ENCODE measurements at regions not wholly inside any gene's neighbourhood (a gene's known extent, or its start where the extent isn't known, plus 50 kb on each side); places are given as distances from the start of the nearest gene placed in this dataset.
"Not testable (repeated sequence)": the region's sequence is repeated elsewhere in the genome, so short reads cannot be mapped to it uniquely, and the experiment has no call there.

GRCh38 chr2:208811885-208812284 is 405.3 kb downstream of the PTH2R start:
- not testable (repeated sequence) for DNase-seq

GRCh38 chr2:208819190-208819589 is 412.6 kb downstream of the PTH2R start:
- DNase-seq = no peak

GRCh38 chr2:208820014-208820688 is 413.6 kb downstream of the PTH2R start:
- peak; percentile 59 for DNase-seq

GRCh38 chr2:208827109-208827508 is 420.5 kb downstream of the PTH2R start:
- DNase-seq = no peak

- no peak for DNase-seq
Observed at GRCh38 chr2:208827549-208828221, 421.1 kb downstream of the PTH2R start.

DNA sequence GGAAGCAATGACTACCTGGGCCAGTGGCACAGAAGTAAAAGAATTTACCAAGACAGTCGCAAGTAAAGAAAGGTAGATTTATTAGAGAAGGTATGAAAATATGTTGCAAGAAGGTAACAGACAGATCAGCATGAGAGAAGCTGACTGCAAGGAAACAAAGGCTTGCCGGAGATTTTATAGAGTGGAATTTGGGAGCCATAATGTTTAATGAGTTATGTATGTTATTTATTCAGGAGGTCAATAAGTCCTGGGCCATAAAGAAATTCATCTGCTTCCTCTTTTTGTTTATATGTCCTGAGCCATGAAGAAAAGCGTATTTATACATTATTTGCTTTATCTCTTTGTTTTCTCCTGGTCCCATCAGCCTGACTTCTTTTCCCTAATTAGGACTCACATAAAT is 423.6 kb downstream of the PTH2R start:
- DNase-seq = no peak

- no peak for DNase-seq
Observed at GRCh38 chr2:208847651-208848050, 441.1 kb downstream of the PTH2R start.

GRCh38 chr2:208854717-208855116 is 448.1 kb downstream of the PTH2R start:
- no peak for DNase-seq

DNA sequence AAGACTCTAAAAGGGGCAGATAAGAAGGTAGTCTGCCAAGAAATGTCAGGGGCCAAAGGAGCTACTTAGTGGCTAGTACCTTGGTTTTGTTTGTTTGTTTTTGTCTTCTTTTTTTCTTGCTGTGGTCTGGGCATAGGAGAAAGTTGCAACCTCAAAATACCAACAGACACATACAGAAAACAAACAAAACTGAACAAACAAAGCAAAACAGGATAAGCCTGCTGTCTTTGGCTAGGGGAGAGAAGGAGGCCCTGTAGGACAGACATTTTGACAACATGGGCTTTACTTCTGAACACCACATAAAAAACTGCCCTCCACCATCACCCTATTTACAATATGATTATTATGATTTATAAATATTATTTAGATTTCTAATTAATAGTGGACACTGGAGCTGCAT is 460.8 kb downstream of the PTH2R start:
- no peak for DNase-seq

DNA sequence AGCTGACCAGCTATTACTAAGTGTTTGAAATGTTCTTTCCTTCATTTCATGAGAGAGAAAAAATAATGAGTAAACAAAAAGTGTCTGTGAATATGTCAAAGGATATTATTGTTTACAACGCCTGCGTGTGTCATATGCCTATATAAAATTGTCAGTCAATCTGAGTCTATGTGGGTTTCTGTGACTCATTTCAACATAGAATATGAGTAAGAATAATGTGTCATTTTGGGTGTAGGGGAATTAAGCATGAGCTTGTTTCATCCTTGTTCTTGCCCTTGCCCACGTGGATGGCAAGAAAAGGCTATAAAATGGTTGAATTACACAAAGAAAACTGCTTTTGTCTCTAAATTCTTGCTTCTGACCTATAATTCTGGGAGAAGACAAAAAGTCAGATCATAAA is 466.0 kb downstream of the PTH2R start:
- DNase-seq = no peak

- DNase-seq = no peak
Observed at GRCh38 chr2:208879666-208880065, 473.1 kb downstream of the PTH2R start.

DNA sequence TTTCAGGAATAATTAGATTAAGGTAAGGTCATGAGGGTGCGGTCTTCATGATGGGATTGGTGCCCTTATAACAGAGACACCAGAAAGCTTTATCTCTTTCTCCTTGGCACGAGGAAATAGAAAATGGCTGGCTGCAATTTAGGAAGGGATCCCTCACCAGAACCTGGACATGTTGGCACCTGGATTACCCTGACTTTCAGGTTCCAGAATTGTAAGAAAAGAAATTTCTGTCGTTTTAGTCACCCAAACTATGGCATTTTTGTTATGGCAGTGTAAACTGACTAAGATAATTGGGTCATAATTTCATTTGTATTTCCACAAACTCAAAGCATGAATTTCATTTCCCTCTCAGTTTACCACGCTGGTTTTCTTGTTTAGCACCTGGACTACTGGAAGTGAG is 473.6 kb downstream of the PTH2R start:
- DNase-seq = no peak

DNA sequence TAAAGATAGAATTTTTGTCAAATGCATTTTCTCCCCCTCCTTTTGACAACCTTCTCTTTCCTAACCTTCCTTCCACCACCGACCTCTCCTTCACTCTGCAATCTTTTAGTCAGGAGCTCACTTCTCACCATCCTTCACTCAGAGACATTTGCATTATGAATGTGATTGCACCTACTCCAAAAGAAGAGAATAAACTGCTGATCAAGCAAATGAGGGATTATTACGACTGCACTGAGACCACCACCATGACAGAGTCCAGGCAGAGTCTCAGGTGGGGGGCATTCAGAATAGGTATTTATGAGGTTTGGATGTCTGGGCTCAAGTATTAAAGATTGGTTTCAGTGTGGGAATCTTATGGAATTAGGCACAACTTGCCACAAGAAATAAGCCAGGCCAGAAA is 483.9 kb downstream of the PTH2R start:
- DNase-seq = no peak

DNA sequence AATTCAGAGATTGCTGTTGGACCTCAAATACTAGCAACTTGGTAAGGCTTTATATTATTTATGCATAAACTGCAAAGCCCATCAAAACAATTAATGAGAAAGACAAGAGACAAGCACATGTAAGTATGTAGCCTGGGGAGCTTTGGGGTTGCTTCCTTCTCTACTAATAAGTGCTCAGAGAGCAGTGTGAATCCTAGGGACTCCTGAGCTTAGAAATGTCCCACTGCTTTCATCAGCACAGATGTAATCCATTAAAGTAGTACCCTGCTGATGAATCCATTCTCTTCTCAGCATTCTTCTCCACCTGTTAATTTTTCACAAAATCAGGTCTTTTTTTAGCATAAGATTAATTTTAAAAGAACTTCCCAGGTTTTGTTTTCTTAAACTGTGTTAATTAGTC is 485.6 kb downstream of the PTH2R start:
- no peak for DNase-seq

GRCh38 chr2:208906330-208906729 is 499.7 kb downstream of the PTH2R start:
- DNase-seq = no peak

DNA sequence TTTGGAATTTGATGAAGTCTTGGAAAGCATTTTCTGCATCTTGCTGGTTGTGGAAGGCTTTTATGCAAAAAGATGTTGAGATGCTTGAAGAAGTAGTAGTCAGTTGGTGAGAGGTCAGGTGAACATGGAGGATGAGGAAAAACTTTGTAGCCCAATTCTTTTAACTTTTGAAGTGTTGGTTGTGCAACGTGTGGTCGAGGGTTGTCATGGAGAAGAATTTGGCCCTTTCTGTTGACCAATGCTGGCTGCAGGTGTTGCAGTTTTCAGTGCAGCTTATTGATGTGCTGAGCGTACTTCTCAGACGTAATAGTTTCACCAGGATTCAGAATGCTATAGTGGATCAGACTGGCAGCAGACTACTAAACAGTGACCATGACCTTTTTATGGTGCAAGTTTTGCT is 508.4 kb upstream of the MAP2 start:
- DNase-seq = no peak

DNA sequence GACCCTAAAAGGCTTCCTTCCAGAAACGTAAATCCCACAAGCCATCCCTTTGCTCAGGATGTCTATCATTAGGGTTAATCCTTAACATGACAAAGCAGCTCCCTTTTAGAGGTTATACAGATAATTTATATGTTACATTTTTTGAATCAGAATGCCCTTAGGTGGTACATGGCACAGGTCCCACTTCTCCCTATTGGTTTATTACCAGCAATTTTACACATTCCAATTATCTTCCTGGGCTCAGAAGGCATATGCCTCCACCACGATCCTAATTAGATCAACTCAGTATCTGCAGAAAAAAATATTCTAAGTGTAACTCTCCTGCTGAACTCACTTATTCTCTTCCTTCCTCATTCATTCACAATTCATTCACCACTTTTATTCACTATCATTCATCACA is 507.0 kb upstream of the MAP2 start:
- no peak for DNase-seq

DNA sequence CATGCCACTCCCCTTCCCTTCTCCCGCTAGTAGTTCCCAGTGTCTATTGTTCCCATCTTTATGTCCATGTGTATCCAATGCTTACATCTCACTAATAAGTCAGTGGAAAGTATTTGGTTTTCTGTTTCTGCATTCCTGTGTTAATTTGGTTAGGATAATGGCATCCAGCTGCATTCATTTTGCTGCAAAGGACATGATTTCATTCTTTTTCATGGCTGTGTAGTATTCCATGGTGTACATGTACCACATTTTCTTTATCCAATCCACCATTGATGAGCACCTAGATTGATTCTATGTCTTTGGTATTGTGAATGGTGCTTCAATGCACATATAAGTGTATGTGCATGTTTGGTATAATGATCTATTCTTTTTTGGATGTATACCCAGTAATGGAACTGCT is 502.5 kb upstream of the MAP2 start:
- DNase-seq = not testable (repeated sequence)

GRCh38 chr2:208927867-208928266 is 496.0 kb upstream of the MAP2 start:
- DNase-seq = no peak

- no peak for DNase-seq
Observed at GRCh38 chr2:208929139-208929864, 494.5 kb upstream of the MAP2 start.

DNA sequence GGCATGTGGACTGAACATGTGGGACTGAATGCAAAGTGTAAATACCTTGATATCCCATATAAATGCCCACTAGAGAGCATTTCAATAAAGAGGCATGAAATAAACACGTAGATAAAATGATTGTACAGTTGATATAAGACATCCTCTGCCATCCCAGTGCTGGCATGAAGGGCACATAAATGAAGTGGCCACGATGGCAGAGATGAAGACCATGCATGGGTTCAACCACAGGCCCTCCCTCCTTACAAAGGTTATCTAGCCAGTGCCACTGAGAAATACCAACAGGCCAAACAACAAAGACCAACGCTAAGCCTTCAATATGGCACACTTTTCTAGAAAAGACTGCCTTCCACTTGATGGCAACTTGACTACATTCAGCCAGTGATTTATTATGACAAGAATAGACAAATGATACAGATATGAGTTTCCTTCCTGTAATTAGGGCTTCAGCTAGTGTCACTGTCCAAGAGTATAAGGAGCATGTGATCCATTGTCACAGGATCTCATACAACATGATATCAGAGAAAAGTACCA is 493.9 kb upstream of the MAP2 start:
- DNase-seq = no peak

GRCh38 chr2:208935531-208935930 is 488.3 kb upstream of the MAP2 start:
- DNase-seq = no peak

DNA sequence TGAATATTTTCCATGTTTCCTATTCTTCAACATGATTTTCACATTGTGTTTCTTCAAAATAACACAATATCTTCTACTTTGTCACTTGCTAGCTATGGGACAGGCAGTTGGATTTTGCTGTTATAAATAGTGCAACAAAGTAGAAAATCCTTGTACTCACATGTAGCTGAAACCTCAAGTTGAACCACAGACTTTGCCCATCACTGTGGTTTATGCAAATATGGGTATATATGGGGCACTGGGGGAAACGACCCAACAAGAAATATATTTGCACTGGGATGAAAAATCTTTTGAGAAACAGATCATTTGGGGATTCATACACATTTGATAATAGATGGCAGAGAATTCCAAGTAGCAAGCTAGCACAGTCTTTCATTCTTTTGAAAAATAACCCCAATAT is 486.3 kb upstream of the MAP2 start:
- DNase-seq = no peak

DNA sequence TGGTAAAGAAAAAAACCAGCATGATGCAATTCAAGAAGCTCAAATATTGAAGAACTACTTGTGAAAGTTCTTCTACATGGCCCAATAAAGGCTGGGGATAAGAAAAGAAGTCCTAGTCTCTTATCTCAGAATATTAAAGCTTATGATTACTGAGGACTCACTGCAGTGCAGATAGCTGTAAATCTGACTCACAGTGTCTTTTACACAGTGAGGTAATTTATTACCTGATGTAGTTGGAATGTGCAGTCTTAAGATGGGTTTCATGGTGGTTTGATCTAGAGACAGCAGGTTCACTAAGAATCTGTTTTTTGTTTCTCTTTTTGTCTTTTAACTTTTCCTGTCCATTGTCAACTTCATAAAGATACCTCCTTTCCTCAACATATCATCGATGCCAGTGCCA is 484.0 kb upstream of the MAP2 start:
- DNase-seq = no peak

Measured in NCI-H2227 treated with DMSO at 0.1 percent for 48 hours (cell line).